HL-60 (cell line): ENCODE measurements at regions not wholly inside any gene's neighbourhood (a gene's known extent, or its start where the extent isn't known, plus 50 kb on each side); places are given as distances from the start of the nearest gene placed in this dataset.

ENCODE experiments used
- DNase-seq, 2 experiments: peaks; one replicate each; pipeline ENCODE4 v3.0.0-alpha.2; 2010 to 2020; ENCODE audit warnings: low read depth in 1 of 2, low spot score in 1 of 2
- H3K27ac ChIP-seq: fragments of 250-450 bp; sonication (Bioruptor Pico); replicated peaks from 2 replicates; pipeline ENCODE4 v1.5.1; 2020; ENCODE audit warnings: mild to moderate bottlenecking, moderate library complexity
- H3K27me3 ChIP-seq: fragments of 250-450 bp; sonication (Bioruptor Pico); 2 replicates; pipeline ENCODE4 v1.5.1; 2021; ENCODE audit warnings: mild to moderate bottlenecking, moderate library complexity; ENCODE audit not compliant: insufficient read depth, poor library complexity, severe bottlenecking
- H3K4me3 ChIP-seq: replicated peaks from 2 replicates; pipeline ENCODE4 v1.5.1; 2011; ENCODE audit warnings: mild to moderate bottlenecking, control low read depth, low read length; ENCODE audit not compliant: insufficient read depth
- GABPA ChIP-seq: IDR thresholded peaks from 2 replicates; pipeline ENCODE4 v1.6.1; 2012; ENCODE audit warnings: low read depth
- POLR2AphosphoS5 ChIP-seq: IDR thresholded peaks from 2 replicates; pipeline ENCODE4 v1.6.1; 2012; ENCODE audit warnings: low read depth
- REST ChIP-seq: IDR thresholded peaks from 2 replicates; pipeline ENCODE4 v1.6.1; 2012; ENCODE audit warnings: low read depth; ENCODE audit not compliant: insufficient replicate concordance
- SPI1 ChIP-seq: IDR thresholded peaks from 2 replicates; pipeline ENCODE4 v1.6.1; 2012; ENCODE audit warnings: low read depth, mild to moderate bottlenecking, borderline replicate concordance
- TF ChIP-seq, protein P1 (sequence below): IDR thresholded peaks from one replicate; pipeline ENCODE4 v1.5.1; 2011; ENCODE audit warnings: low read length, control low read depth, inconsistent platforms; ENCODE audit not compliant: insufficient read depth

GRCh38 chr12:105929192-105929591 lies 209.6 kb downstream of the NUAK1 start:
- no peak overlapping the region for H3K27ac ChIP-seq
- no peak for DNase-seq
- no peak overlapping the region for H3K4me3 ChIP-seq
- TF ChIP-seq GABPA (no peak), SPI1 (no peak), REST (no peak), POLR2AphosphoS5 (no peak)
- H3K27me3 ChIP-seq, result no peaks in the 10 kb centered on the region

- no peak overlapping the region for H3K4me3 ChIP-seq
- H3K27me3 ChIP-seq, result no peaks in the 10 kb centered on the region
- TF ChIP-seq SPI1 (no peak), POLR2AphosphoS5 (no peak), REST (no peak)
- no peak for DNase-seq
- no peak overlapping the region for H3K27ac ChIP-seq
Observed at GRCh38 chr12:105930557-105931503, 207.9 kb downstream of the NUAK1 start.

- TF ChIP-seq SPI1 (no peak), POLR2AphosphoS5 (no peak), GABPA (no peak), REST (no peak)
- TF ChIP-seq, protein P1, sequence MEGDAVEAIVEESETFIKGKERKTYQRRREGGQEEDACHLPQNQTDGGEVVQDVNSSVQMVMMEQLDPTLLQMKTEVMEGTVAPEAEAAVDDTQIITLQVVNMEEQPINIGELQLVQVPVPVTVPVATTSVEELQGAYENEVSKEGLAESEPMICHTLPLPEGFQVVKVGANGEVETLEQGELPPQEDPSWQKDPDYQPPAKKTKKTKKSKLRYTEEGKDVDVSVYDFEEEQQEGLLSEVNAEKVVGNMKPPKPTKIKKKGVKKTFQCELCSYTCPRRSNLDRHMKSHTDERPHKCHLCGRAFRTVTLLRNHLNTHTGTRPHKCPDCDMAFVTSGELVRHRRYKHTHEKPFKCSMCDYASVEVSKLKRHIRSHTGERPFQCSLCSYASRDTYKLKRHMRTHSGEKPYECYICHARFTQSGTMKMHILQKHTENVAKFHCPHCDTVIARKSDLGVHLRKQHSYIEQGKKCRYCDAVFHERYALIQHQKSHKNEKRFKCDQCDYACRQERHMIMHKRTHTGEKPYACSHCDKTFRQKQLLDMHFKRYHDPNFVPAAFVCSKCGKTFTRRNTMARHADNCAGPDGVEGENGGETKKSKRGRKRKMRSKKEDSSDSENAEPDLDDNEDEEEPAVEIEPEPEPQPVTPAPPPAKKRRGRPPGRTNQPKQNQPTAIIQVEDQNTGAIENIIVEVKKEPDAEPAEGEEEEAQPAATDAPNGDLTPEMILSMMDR, result no peak
- no peak overlapping the region for H3K27ac ChIP-seq
- H3K4me3 ChIP-seq, result no peak overlapping the region
- H3K27me3 ChIP-seq, result no peaks in the 10 kb centered on the region
- no peak for DNase-seq
Observed at GRCh38 chr12:105931762-105932570, 206.8 kb downstream of the NUAK1 start.
